HG02943 (cell line): ENCODE measurements at regions not wholly inside any gene's neighbourhood (a gene's known extent, or its start where the extent isn't known, plus 50 kb on each side); places are given as distances from the start of the nearest gene placed in this dataset.

ENCODE experiments used
- ATAC-seq: cut with Tn5 transposase; IDR thresholded peaks from one replicate; pipeline ENCODE4 v1.9.1; 2021; ENCODE audit warnings: mild to moderate bottlenecking, low read depth, moderate library complexity; ENCODE audit not compliant: unreplicated experiment

- ATAC-seq, result no peak
Observed at GRCh38 chr1:208410409-208410808, 166.2 kb upstream of the PLXNA2 start.

GRCh38 chr1:208413006-208413405 is 168.8 kb upstream of the PLXNA2 start:
- no peak for ATAC-seq

- ATAC-seq, result no peak
Observed at GRCh38 chr1:208418667-208419066, 174.5 kb upstream of the PLXNA2 start.

- no peak for ATAC-seq
Observed at GRCh38 chr1:208419746-208420420, 175.7 kb upstream of the PLXNA2 start.

DNA sequence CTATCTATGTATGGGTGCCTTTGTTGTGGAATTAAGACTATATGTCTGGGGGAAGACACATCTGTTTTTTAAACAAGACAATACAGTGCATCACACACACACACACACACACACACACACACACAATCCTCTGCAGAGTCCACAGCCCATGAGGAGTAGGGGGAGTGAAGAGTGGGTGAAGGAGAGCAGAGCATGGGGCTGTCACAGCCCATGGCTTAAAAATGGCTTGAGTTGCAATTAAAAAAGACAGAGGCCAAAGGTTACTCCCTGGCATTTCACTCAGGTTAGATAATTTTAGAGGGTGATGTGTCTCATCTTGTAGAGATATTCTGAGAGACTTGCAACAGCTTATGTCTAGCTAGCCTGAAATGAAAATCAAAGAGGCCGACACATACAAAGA is 176.5 kb upstream of the PLXNA2 start:
- no peak for ATAC-seq

DNA sequence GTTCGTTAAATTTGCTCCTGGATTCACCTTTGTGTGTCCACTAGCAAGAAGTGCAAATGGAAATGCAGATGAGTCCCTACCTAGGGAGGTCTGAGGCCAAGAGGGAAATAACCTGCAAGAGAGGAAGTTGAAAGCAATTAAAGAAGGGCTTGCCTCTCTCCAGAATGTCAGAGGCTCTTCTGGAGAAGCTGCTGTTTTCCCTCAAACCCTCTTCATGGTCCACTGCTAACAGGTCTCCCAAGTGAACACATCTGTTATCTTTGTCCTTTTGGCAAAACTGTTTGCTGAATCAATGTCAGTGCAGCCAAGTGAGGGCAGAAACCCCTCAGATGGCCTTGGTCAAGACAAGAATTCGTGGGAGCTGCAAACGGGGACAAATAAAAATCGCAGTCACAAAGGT is 177.3 kb upstream of the PLXNA2 start:
- no peak for ATAC-seq

DNA sequence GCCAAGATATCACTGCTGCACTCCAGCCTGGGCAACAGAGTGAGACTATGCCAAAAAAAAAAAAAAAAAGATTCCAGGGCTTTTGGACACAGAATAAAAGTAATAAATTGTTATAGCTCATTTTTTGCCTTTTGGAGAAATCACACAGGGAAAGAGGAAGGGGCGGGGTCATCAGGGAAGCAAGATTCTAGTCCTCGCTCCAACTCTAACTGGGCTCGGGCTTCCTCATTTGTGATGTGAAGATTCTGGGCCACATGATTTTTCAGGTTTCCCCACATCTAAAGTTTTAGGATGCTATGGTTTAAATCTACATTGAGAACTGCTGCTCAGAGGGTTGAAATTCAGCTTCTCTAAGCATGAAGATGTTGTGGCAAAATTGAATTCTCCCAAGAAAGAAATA is 179.3 kb upstream of the PLXNA2 start:
- no peak for ATAC-seq

- ATAC-seq, result no peak
Observed at GRCh38 chr1:208425096-208425495, 180.9 kb upstream of the PLXNA2 start.

DNA sequence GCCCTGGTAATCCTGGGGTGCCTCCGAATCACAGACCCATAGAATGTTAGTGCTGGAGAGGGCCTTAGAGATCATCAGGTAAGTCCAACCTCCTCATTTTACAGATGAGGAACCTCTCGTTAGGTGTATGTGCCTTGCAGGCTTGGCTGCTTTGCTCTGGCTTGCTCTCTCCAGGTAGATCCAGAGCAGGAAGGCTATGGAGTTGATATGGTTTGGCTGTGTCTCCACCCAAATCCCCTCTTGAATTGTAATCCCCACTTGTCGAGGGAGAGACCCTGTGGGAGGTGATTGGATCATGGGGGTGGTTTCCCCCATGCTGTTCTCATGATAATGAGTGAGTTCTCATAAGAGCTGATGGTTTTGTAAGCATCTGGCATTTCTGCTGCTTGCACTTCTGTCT is 186.0 kb upstream of the PLXNA2 start:
- ATAC-seq, result no peak

DNA sequence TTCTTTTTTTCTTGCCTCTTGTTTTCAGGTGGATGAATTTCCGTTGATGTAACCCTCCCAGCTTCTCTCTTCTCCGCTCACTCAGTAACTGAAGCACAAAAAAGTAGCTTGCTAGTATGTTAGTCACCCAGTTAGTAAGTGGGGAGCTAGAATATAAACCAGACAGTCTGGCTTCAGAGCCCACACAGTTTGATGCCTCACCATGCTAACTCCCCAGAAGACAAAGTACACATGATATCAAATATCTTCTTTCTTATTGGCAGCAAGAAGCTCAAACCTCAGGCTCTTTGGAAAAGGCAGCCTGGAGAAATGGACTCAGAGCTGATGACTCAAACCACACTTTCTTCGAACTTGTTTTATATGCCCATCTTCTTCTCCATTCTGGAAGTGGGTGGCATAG is 187.5 kb upstream of the PLXNA2 start:
- no peak for ATAC-seq

DNA sequence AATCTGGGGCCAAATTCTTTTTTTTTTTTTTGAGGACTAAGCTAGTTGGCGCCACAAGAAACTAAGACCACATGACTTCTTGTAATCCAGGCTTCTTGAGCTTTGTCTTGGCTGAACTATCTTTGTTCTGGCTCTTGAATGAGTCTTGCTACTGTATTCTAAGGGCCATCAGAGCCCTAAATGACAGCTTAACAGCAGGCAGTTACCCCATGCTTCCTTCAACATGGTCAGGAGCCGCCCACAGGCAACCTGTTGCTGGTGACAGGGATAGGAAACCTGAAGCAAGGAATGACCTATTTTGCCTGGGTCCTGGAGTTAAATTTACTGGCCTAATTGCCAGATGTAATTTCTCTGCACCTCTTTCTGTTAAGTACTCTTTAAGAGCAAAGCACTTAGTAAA is 188.2 kb upstream of the PLXNA2 start:
- no peak for ATAC-seq

GRCh38 chr1:208433086-208433485 is 188.9 kb upstream of the PLXNA2 start:
- ATAC-seq, result no peak

DNA sequence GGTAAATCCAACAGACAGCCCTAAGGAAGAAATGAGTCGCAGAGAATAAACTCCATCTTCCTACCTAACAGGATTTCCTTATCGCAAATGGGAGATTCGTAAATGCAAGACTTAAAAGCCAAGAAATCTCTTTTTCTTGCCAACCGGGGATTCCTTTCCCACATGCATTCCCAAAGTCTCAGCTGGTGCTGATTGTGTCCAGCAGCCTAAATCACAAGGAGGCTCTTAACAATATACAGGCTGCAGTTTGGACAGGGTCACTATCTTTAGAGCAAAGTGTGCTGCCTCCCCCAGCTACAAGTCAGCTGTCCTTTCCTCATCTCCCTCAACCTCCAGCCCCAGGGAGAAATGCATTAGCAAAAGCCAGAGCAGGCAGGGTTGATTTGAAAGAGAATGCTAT is 189.8 kb upstream of the PLXNA2 start:
- no peak for ATAC-seq

DNA sequence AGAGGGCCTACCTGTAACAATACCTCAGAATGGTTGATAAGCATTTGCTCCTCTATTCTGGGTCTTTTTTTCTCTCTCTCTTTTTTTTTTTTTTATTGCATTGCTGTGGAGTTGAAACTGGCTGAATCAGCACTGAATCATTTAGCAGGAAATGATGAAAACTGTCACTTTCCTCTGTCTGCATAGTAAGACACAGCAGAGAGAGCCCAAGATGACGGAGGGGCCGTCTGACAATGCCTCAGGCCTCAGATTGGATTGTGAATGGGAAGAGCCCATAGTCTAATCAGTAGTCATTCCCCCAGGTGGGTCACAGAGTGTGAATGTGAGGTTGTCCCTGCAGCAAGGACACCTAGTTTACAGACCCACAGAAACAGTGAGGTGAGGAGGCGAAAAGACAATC is 193.2 kb upstream of the PLXNA2 start:
- no peak for ATAC-seq

DNA sequence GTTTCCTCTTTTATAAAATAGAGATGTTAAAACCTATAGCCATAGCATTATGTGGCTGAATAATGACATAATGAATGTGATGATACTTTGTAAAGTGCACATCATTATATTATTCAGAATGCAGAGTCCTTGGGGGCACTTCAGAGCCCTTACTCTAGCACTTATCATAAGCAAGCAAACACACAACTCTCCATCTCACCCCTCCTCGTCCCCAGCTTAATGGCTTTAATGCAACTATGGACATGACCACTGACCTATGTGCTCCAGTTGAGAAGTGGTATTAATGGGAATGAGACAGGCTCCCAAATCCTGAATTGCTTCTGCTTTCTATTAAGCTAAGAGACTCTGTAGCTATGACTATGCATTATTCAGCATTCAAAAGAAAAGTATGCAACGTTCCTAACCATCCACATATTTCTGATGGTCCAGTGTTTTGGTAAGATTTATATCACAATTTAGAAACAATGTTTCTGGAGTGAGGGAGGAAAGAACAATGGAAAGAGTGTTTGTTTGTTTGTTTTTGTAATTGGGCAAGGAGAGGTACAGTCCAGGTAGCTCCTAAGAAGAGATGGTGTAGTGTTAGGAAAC is 194.0 kb upstream of the PLXNA2 start:
- ATAC-seq, result no peak

DNA sequence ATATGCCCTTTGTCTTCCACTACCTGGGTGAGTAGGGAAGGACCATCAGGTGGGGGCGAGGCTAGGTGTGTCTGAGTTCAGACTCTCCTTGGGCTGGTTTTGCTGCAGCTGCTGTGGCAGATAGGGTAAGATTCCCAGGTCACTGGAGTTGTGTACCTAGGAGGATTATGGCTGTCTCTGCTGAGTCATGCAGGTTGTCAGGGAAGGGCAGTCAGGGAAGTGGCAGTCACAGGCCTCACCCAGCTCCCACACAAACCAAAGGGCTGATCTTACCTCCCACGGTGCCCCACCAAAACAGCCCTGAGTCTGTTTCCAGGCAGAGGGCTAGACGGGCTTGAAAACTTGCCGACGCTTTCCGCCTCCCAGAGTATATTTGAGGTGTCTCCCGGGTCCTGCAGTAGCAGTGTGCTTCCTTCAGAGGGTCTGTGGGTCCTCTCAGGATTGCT is 201.6 kb upstream of the PLXNA2 start:
- ATAC-seq, result no peak

DNA sequence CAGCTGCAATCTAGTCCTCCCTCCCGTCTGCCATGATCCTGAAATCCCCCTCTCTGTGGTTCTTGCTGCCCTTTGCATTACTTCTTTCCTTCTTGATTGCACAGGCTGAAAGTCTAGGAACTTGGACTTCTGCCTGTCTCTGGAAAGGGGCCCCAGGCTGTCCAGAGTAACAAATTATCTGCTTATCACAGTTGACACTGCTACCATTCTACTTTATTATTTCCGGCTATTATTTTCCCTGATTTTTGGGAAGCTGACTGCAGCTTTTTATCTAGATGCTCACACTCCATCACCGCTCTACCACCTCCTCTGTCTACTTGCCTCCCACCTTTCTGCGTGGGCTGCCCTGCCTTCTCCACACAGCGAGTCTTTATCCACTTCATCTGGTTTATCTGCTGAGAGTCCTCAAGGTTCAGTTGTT is 202.1 kb upstream of the PLXNA2 start:
- no peak for ATAC-seq

DNA sequence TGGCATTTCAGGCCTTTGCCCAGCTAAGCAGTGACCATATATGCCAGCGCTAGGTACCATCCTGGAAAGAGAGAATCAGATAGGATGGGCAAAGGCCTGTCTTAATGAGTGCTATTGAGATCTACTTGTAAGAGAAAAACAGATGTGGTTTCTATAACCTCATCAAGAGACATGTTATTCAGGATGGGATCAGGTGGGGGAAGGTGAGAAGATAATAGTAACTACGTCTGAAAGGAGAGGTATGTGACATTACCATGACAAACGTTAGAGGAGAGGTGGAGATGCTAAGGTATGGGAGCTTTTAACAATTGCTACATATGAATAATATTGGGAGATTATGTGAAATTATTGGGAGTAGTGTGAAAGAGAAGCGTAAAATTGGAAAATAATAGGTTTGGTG is 204.2 kb upstream of the PLXNA2 start:
- ATAC-seq, result no peak

DNA sequence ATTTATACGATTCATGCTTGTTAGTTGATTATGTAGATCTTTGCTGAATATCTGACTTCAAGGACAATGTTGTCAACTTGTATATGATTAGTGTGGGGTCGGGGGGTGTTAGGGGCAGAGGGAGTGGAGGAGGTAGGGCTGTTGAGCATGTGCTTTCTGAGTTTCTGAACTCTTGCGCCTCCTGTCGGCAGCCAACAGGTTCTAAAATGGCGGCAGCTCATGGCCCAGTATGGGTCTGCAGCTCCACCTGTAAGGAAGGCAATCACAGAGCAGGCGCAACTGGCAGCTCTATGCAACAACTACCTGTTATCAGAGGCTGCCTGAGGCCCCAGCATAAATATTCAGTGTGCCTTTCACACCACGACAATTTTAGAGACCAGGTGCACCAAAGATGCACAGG is 205.8 kb upstream of the PLXNA2 start:
- no peak for ATAC-seq

GRCh38 chr1:208450958-208451357 is 206.8 kb upstream of the PLXNA2 start:
- ATAC-seq, result no peak

DNA sequence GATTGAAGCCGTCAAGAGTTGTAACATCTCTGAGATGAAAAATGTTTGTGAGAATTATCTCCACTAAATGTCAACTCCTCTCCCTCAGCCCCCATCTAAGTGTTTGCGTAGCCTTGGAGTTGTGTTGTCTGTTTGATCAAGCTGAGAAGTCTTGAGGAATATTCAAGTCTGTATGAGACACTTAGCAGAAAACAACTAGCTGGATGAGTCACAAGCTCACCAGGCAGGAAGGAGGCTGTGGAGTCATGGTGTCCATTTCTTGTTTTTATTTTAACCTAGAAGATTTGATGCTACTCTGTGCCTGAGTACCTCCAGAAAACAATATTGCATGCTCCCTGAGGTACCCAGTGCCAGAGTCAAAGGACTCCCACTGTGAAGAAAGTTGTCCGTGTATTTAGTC is 211.6 kb upstream of the PLXNA2 start:
- ATAC-seq, result no peak

DNA sequence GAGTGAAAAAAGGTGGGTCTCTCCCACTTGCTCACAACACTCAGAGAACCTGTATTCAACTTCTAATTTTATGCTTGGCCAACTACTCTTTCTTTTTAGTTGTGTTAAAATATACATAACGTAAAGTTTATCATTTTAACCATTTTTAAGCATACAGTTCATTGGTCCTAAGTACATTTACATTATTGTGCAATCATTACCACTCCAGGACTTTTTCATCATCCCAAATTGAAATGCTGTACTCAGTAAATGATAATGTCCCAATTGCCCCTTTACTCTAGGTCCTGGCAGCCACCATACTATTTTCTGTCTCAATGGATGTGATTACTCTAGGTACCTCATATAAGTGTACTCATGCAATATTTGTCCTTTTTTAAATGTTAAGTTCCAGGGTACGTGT is 212.3 kb upstream of the PLXNA2 start:
- no peak for ATAC-seq

DNA sequence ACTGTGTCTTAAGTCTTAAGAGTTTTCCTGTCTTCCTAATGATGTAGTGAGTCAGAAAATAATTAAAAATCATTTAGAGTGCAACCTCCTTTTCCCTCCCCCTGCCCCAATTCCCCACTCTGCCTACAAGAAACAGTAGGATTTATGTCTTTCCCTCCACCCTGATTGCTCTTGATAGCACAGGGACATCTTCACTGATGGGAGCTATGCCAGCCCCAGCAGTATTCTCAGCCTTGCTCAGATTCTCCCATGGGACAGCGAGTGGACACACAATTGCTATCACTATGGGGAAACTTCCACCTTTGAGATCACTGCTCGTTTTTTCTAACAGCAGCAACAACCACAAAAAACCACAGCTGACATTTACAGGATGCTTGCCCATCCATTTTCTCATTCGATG is 216.6 kb upstream of the PLXNA2 start:
- ATAC-seq, result no peak
